ENCODE measurements at regions not wholly inside any gene's neighbourhood (a gene's known extent, or its start where the extent isn't known, plus 50 kb on each side); places are given as distances from the start of the nearest gene placed in this dataset.

- intact Hi-C loops (cut with DNase I): no loop called here
- Histone ChIP-seq H3K36me3 (no peaks in the 10 kb centered on the region), H3K4me3 (no peak overlapping the region), H3K4me1 (peaks cover 13% of the 10 kb centered on the region), H3K27ac (no peak overlapping the region), H3K9me3 (no peaks in the 10 kb centered on the region), H3K27me3 (ENCODE audit: low read depth) (no peaks in the 10 kb centered on the region)
- no peak for TF ChIP-seq CTCF (IDR thresholded peaks at IDR 0.05)
- ATAC-seq: no peak
- DNase-seq: no peak
Observed at GRCh38 chr14:106837870-106838269, 1311.5 kb downstream of the TMEM121 start.

DNA sequence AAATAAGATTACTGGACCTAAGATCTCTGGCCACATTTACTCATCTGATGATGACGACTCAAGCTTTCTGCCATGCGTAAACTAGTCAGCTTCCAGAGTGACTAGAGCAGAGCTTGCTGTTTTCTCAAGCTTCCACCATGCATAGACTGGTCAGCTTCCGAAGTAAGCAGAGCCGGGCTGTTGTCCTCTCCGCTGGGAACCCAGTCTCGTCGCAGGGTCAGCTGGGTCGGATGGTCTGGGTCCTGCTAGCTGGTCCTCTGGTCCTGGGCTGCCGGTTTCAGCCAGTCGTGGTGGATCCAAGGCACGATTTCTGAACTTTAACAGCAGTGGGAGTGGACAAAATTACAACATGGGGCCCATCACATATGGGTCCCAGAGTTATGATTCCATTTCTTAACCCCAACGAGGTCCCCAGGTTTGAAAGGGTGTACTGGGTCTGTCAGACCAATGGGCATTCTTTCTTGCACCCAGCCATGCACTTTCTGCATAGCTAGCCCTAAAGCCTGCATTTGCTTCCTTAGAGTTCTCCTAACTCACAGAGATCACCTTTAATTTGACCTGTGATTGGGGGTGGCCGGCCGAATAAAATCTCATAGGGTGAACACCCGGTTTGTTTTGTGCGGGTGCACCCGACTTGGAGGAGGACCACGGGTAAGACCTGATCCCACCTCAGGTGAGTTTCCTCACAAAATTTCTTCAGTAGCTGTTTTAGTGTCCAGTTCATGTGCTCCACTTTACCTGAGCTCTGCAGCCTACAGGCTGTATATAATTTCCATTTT, 1312.8 kb downstream of the TMEM121 start:
- no peaks in the 10 kb centered on the region for H3K9me3 ChIP-seq
- DNase-seq (no peak), ATAC-seq (no peak)
- H3K36me3 ChIP-seq: no peaks in the 10 kb centered on the region
- H3K27ac ChIP-seq: no peak overlapping the region
- peaks cover 21% of the 10 kb centered on the region for H3K4me1 ChIP-seq
- no peak overlapping the region for H3K4me3 ChIP-seq
- intact Hi-C loops (cut with DNase I): no loop called here
- no peaks in the 10 kb centered on the region for H3K27me3 ChIP-seq (ENCODE audit: low read depth)
- no peak for TF ChIP-seq CTCF (IDR thresholded peaks at IDR 0.05)

DNA sequence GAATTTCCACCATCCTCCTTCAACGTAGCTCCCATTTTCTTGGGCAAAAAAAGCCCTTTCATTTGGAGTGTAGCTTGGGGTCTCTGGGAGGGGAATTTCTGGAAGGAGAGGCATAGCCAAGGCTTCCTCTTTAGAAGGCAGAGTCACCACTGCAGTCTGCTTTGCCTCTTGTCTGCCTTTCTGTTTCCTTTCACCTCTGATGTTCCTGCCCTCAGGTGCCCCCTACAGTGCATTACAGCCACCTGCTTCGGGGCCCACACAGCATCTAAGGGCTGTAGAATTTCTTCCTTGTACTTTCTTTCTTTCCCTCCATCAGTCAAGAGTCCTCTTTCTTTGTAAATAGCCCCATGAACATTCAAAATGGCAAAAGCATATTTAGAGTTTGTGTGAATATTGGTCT, 1313.9 kb downstream of the TMEM121 start:
- Histone ChIP-seq H3K9me3 (no peaks in the 10 kb centered on the region), H3K4me3 (no peak overlapping the region), H3K4me1 (peaks cover 28% of the 10 kb centered on the region), H3K27me3 (ENCODE audit: low read depth) (no peaks in the 10 kb centered on the region), H3K36me3 (no peaks in the 10 kb centered on the region), H3K27ac (no peak overlapping the region)
- no peak for TF ChIP-seq CTCF (IDR thresholded peaks at IDR 0.05)
- no peak for DNase-seq
- intact Hi-C loops (cut with DNase I): no loop called here
- no peak for ATAC-seq

DNA sequence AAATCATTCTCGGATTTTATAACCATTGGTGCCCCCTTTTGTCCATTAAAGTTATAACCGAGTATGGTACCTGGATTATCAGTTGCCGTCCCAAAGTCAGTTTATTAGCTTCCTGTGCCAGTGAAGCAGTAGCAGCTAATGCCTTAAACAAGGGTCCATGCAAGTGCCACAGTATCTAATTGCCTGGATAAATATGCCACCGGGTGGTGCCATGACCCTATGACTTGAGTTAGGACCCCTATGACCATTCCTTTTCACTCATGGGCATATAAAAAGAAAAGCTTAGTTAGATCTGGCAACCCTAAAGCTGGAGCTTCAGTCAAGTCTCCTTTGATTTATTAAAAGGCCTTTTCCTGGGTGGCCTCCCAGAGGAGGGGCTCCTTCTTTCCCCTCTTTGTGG, 1314.6 kb downstream of the TMEM121 start:
- Histone ChIP-seq H3K27ac (no peak overlapping the region), H3K36me3 (no peaks in the 10 kb centered on the region), H3K4me1 (peaks cover 33% of the 10 kb centered on the region), H3K9me3 (no peaks in the 10 kb centered on the region), H3K27me3 (ENCODE audit: low read depth) (no peaks in the 10 kb centered on the region), H3K4me3 (no peak overlapping the region)
- intact Hi-C loops (cut with DNase I): no loop called here
- ATAC-seq (no peak), DNase-seq (no peak)
- no peak for TF ChIP-seq CTCF (IDR thresholded peaks at IDR 0.05)

DNA sequence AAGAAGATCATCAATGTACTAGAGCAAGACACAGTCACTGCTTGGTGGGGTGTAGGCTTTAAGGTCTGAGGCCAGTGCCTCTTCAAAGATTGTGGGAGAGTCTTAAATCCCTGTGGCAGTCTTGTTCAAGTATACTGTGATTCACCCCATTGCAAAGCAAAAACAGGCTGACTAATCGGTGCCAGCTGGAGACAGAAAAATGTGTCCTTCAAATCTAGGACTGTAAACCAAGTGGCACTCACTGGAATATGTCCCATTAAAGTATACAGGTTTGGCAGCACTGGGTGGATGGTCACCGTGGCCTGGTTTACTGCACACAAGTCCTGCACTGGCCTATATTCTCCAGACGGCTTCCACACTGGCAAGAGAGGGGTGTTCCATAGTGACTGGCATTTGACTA, 1315.3 kb downstream of the TMEM121 start:
- intact Hi-C loops (cut with DNase I): no loop called here
- H3K36me3 ChIP-seq: no peaks in the 10 kb centered on the region
- no peak overlapping the region for H3K4me3 ChIP-seq
- no peaks in the 10 kb centered on the region for H3K27me3 ChIP-seq (ENCODE audit: low read depth)
- no peaks in the 10 kb centered on the region for H3K9me3 ChIP-seq
- no peak overlapping the region for H3K27ac ChIP-seq
- no peak for DNase-seq
- TF ChIP-seq CTCF (IDR thresholded peaks at IDR 0.05): no peak
- ATAC-seq: peak; percentile 40 to 48
- H3K4me1 ChIP-seq: peaks cover 33% of the 10 kb centered on the region

All from lower lobe of right lung (tissue), 2 donors.